ENCODE measurements at regions not wholly inside any gene's neighbourhood (a gene's known extent, or its start where the extent isn't known, plus 50 kb on each side); places are given as distances from the start of the nearest gene placed in this dataset.

DNA sequence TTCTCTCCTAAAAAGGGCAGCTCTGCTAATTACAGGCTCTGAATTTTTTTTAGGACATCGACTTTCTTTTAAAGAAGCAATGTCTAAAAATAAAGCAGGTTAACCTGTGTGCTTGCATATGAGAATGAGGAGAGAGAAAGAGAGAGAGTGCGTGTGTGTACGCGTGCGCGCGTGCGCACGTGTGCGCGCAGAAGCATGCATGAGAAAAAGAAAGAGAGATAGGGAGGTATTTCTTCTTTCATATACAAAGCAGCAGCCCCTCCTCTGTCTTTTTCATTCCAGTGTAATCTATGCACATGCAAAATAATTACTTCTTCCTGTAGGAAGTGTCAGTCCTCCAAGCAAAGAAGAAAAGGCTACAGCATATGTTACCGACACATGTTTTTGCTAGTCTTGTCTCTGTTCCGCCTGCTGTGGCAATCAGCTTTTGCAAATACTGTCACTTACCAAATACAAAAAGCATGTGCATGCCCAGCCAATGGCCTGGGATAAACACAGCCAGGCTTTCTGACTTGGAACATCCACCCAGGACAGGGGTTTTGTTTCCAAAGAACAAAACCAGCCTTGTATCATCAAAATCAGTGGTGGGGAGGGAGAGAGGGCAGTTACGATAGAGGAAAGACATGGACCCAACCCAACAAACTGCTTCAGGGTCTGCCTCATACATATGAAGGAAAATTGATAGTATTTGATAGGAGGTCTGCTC, 252.3 kb upstream of the SLC24A2 start:
- TF ChIP-seq POLR2A (IDR thresholded peaks at IDR 0.05; ENCODE audit: low read depth, low read length): no peak
- no peak for TF ChIP-seq TAF1 (IDR thresholded peaks at IDR 0.05; ENCODE audit: low read depth, low read length)
- TF ChIP-seq POLR2AphosphoS5 (IDR thresholded peaks at IDR 0.05; ENCODE audit: low read depth, low read length): no peak
- TF ChIP-seq POU2F2 (IDR thresholded peaks at IDR 0.05; ENCODE audit: low read depth, low read length): no peak
- TF ChIP-seq SPI1 (IDR thresholded peaks at IDR 0.05; ENCODE audit: low read depth, low read length): no peak
- no peak for TF ChIP-seq PAX5 (IDR thresholded peaks at IDR 0.05; ENCODE audit: insufficient read depth, low read length, severe bottlenecking)

All from GM12891 (cell line).